Choroid plexus epithelial cell (primary cell): ENCODE measurements at regions not wholly inside any gene's neighbourhood (a gene's known extent, or its start where the extent isn't known, plus 50 kb on each side); places are given as distances from the start of the nearest gene placed in this dataset.

ENCODE experiments used
- DNase-seq: peaks from one replicate; pipeline ENCODE4 v3.0.0-alpha.2; 2010; ENCODE audit warnings: low read depth
- H3K4me3 ChIP-seq: 2 replicates; pipeline ENCODE4 v1.5.1; 2011; ENCODE audit warnings: low read depth, mild to moderate bottlenecking, control low read depth, low read length, moderate library complexity
- CTCF ChIP-seq: conservative IDR thresholded peaks from 2 replicates; pipeline ENCODE4 v1.5.1; 2011; ENCODE audit warnings: low read depth, mild to moderate bottlenecking, control low read depth, inconsistent platforms, low read length, moderate library complexity

GRCh38 chr2:8455236-8456150, 226.4 kb upstream of the ID2 start:
- DNase-seq, result no peak
- H3K4me3 ChIP-seq, result no peak overlapping the region
- no peak for TF ChIP-seq CTCF

DNA sequence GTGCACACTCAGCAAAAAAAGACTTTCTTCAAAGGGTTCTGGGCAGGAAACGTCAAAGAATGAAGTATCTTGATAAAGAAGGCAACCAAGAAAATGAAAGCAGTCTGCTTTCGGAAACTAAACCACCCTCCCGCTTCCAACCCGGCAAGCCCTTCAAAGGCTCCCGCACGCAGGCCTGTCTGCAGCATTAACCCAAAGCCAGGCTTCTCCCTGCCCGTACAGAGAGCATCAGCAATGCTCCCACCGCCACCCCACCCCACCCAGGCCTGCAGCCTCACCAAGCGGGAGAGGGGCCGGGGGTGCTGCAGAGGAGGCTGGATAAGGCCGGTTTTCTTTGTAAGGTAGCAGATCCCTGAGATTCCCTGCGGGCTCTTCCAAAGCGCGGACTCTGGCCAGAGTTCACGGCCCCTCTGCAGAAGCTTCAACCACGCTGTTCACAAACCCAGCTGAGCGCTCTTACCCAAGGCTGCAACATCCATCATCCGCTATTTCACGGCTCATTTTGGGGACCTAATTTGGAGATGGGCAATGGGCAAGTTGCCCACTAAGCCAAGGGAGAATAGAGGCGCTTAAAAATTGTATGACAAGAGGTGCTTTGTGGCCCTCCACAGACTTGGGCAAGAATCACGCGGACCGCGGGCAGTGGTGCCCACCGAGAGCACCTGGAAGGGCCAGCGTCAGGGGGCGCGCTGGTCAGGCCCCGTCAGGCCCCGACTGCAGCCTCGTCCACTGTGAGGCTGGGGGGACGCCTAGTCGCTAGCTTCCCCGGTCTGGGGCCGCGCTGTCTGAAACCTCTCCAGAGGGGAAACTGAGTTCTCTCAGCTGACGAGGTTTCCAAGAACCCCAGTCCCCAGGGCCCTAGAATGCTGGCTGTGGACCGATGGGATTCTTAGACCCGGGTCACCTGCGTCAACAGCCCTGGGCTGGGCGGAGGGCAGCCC, 225.4 kb upstream of the ID2 start:
- no peak overlapping the region for H3K4me3 ChIP-seq
- no peak for DNase-seq
- no peak for TF ChIP-seq CTCF

GRCh38 chr2:8457092-8457481, 224.8 kb upstream of the ID2 start:
- H3K4me3 ChIP-seq, result no peak overlapping the region
- no peak for TF ChIP-seq CTCF
- no peak for DNase-seq

GRCh38 chr2:8457699-8458502, 224.0 kb upstream of the ID2 start:
- TF ChIP-seq CTCF, result no peak
- no peak overlapping the region for H3K4me3 ChIP-seq
- DNase-seq, result no peak

DNA sequence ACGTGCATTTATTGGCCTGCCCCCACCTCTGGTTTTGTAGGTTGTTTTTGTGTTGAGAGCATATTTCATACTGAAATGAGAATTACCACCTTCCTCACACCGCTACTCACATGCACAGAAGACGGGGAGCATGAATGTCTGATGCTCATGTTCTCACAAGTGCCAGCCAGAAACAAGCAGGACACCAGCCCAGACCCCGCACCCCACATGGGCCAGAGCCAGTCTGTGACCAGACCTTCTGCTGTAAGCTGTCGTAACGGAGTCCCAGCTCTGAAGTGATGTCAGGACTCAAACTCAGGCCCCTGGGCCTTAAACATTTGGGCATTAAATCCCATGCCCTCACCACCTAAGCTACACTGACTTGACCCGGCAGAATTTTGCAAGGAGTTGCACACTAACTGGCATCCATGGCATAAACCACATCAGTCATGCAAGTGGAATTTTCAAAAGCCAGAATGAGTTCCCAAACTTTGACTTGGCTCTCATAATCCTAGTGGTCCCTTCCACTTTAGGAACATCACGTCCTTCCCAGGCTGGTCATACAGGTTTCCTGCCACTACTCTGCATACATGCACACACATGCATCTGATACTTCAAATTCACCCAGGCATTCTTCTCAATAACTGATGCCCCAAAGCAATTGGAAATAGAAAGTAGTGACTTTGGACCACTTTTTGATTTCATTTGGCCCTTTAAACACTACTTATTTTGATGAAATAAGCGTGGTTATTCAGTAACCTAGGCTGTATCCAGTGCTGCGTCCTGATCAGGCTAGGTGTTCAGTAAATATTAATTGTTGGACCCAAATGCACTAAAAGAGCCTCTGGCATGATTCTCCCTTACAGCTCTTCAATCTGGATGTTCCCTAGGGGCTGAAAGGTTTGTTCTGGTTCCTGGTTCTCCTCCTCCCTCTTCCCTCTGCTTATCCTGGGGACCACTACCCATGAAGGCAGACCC, 223.1 kb upstream of the ID2 start:
- no peak for DNase-seq
- no peak overlapping the region for H3K4me3 ChIP-seq
- no peak for TF ChIP-seq CTCF
